Liver (tissue), 8 donors: ENCODE measurements at regions not wholly inside any gene's neighbourhood (a gene's known extent, or its start where the extent isn't known, plus 50 kb on each side); places are given as distances from the start of the nearest gene placed in this dataset.

Experiments
- DNase-seq: peaks from one replicate; pipeline ENCODE4 v3.0.0-alpha.2; 2017; ENCODE audit warnings: low spot score
- H3K27ac ChIP-seq, 2 donors: one replicate each; pipeline ENCODE4 v1.7.0; 2013; ENCODE audit warnings: inconsistent platforms in 2 of 2, low read length in 2 of 2, control low read depth in 1 of 2, low read depth in 1 of 2, mild to moderate bottlenecking in 1 of 2
- H3K27me3 ChIP-seq, 4 donors: one replicate each; pipeline versions ENCODE4 v1.6.1 to v1.7.0; 2013; ENCODE audit warnings: low read length in 3 of 4, inconsistent platforms in 1 of 4, mild to moderate bottlenecking in 1 of 4, moderate library complexity in 1 of 4; ENCODE audit not compliant: control insufficient read depth in 4 of 4, insufficient read depth in 4 of 4
- H3K36me3 ChIP-seq, 4 donors: one replicate each; pipeline versions ENCODE4 v1.6.1 to v1.7.0; 2013; ENCODE audit warnings: low read length in 3 of 4, mild to moderate bottlenecking in 3 of 4, low read depth in 1 of 4, moderate library complexity in 1 of 4; ENCODE audit not compliant: control insufficient read depth in 4 of 4, insufficient read depth in 3 of 4
- H3K4me1 ChIP-seq, 4 donors: one replicate each; pipeline versions ENCODE4 v1.6.1 to v1.7.0; 2013; ENCODE audit warnings: low read length in 3 of 4, mild to moderate bottlenecking in 3 of 4, moderate library complexity in 1 of 4; ENCODE audit not compliant: control insufficient read depth in 4 of 4, insufficient read depth in 4 of 4
- H3K4me3 ChIP-seq, 3 donors: one replicate each; pipeline versions ENCODE4 v1.6.1 to v1.7.0; 2013; ENCODE audit warnings: low read length in 3 of 3, control low read depth in 1 of 3, low read depth in 1 of 3, mild to moderate bottlenecking in 1 of 3
- H3K9ac ChIP-seq, 2 donors: one replicate each; pipeline ENCODE4 v1.7.0; 2013; ENCODE audit warnings: low read length in 2 of 2, mild to moderate bottlenecking in 2 of 2, moderate library complexity in 2 of 2, control low read depth in 1 of 2, low read depth in 1 of 2
- H3K9me3 ChIP-seq, 4 donors: one replicate each; pipeline versions ENCODE4 v1.6.1 to v1.7.0; 2013; ENCODE audit warnings: low read length in 3 of 4; ENCODE audit not compliant: control insufficient read depth in 4 of 4
- EGR1 ChIP-seq, 2 donors: IDR thresholded peaks; 2 replicates each; pipeline ENCODE4 v1.6.1; 2016 to 2018; ENCODE audit warnings: antibody characterized with exemption in 2 of 2, low read depth in 2 of 2
- FOXA1 ChIP-seq: IDR thresholded peaks from 2 replicates; pipeline ENCODE4 v1.6.1; 2016; ENCODE audit warnings: antibody characterized with exemption
- FOXA2 ChIP-seq: IDR thresholded peaks from 2 replicates; pipeline ENCODE4 v1.6.1; 2016; ENCODE audit warnings: antibody characterized with exemption
- GABPA ChIP-seq, 2 donors: IDR thresholded peaks in 1 of 2; conservative IDR thresholded peaks in 1 of 2; 2 replicates each; pipeline ENCODE4 v1.6.1; 2016; ENCODE audit warnings: antibody characterized with exemption in 2 of 2, mild to moderate bottlenecking in 1 of 2, moderate library complexity in 1 of 2
- HNF4A ChIP-seq, 2 donors: conservative IDR thresholded peaks; 2 replicates each; pipeline ENCODE4 v1.6.1; 2016; ENCODE audit warnings: antibody characterized with exemption in 2 of 2, mild to moderate bottlenecking in 2 of 2
- HNF4G ChIP-seq: IDR thresholded peaks from 2 replicates; pipeline ENCODE4 v1.6.1; 2016; ENCODE audit warnings: antibody characterized with exemption
- JUND ChIP-seq, 2 donors: IDR thresholded peaks; 2 replicates each; pipeline ENCODE4 v1.6.1; 2016; ENCODE audit warnings: antibody characterized with exemption in 2 of 2
- NR2F2 ChIP-seq: IDR thresholded peaks from 2 replicates; pipeline ENCODE4 v1.6.1; 2016; ENCODE audit warnings: antibody characterized with exemption
- RAD21 ChIP-seq, 2 donors: IDR thresholded peaks; 2 replicates each; pipeline ENCODE4 v1.6.1; 2016; ENCODE audit warnings: antibody characterized with exemption in 2 of 2, mild to moderate bottlenecking in 2 of 2
- RXRA ChIP-seq, 2 donors: IDR thresholded peaks; 2 replicates each; pipeline ENCODE4 v1.6.1; 2017 to 2018; ENCODE audit warnings: antibody characterized with exemption in 2 of 2, mild to moderate bottlenecking in 1 of 2
- SP1 ChIP-seq: IDR thresholded peaks from 2 replicates; pipeline ENCODE4 v1.6.1; 2018; ENCODE audit warnings: antibody characterized with exemption, mild to moderate bottlenecking
- TAF1 ChIP-seq: conservative IDR thresholded peaks from 2 replicates; pipeline ENCODE4 v1.6.1; 2016; ENCODE audit warnings: antibody characterized with exemption, mild to moderate bottlenecking
- YY1 ChIP-seq: IDR thresholded peaks from 2 replicates; pipeline ENCODE4 v1.6.1; 2016; ENCODE audit warnings: antibody characterized with exemption, mild to moderate bottlenecking
- WGBS: extraction: QIAGEN DNeasy Blood & Tissue Kit; methylation state at CpG from one replicate; pipeline ENCODE4 v1.1.7; 2013; 5-methylcytosine and 5-hydroxymethylcytosine counted together
- TF ChIP-seq, protein P1 (sequence below): fragments of 150-350 bp; IDR thresholded peaks from 2 replicates; pipeline ENCODE4 v1.5.1; 2017; ENCODE audit warnings: improper control_type of control experiment, low read depth, low read length; ENCODE audit not compliant: missing input control
- TF ChIP-seq, protein P2 (sequence below): IDR thresholded peaks from 2 replicates; pipeline ENCODE4 v1.6.1; 2016; ENCODE audit warnings: antibody characterized with exemption
- TF ChIP-seq, protein P3 (sequence below): IDR thresholded peaks from 2 replicates; pipeline ENCODE4 v1.6.1; 2016; ENCODE audit warnings: antibody characterized with exemption, mild to moderate bottlenecking
- TF ChIP-seq, protein P4 (sequence below): IDR thresholded peaks from 2 replicates; pipeline ENCODE4 v1.6.1; 2016; ENCODE audit warnings: antibody characterized with exemption
- TF ChIP-seq, protein P5 (sequence below): IDR thresholded peaks from 2 replicates; pipeline ENCODE4 v1.6.1; 2016; ENCODE audit warnings: antibody characterized with exemption
- donor health status: healthy.
- donor health status: healthy.
- donor health status: healthy.
- donor health status: healthy.
- donor health status: healthy.

DNA sequence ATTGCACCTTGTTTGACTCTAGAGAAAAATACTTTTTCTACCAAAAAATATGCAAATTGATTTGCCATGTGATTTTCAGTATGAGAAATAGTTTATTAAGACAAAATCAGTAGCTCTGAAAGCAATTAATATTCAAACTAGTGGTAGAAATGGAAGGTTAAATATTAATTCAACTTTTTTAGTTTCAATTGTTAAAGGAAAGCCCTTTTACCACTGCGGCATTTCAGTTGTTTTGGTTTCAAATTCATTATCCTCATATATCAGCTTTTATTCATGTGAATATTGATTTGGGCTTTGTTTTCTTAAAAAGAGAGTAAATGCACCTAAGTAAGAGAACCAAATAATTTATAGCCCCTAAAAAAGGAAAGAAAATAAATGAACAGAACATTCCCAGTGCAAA, 660.6 kb upstream of the CHD1 start (continued):
- TF ChIP-seq, protein P1, sequence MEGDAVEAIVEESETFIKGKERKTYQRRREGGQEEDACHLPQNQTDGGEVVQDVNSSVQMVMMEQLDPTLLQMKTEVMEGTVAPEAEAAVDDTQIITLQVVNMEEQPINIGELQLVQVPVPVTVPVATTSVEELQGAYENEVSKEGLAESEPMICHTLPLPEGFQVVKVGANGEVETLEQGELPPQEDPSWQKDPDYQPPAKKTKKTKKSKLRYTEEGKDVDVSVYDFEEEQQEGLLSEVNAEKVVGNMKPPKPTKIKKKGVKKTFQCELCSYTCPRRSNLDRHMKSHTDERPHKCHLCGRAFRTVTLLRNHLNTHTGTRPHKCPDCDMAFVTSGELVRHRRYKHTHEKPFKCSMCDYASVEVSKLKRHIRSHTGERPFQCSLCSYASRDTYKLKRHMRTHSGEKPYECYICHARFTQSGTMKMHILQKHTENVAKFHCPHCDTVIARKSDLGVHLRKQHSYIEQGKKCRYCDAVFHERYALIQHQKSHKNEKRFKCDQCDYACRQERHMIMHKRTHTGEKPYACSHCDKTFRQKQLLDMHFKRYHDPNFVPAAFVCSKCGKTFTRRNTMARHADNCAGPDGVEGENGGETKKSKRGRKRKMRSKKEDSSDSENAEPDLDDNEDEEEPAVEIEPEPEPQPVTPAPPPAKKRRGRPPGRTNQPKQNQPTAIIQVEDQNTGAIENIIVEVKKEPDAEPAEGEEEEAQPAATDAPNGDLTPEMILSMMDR, result no peak
- no peak for TF ChIP-seq FOXA2

DNA sequence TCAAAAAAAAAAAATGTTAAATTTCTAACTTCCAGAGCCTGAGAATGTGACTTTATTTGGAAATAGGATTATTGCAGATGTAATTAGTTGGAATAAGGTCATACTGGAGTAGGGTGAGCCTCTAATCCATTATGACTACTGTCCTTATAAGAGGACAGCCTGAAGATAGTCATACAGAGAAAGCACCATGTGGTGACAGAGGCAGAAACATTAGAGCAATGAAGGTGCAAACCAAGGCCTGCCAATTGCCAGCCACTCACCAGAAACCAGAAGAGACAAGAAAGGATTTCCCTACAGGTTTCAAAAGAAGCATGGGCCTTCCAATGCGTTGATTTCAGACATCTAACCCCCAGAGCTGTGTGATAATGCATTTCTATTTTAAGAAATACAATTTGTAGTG, 659.2 kb upstream of the CHD1 start:
- no peak for DNase-seq
- Histone ChIP-seq H3K27ac (no peak overlapping the region), H3K9me3 (no peaks in the 10 kb centered on the region), H3K9ac (no peak overlapping the region), H3K4me1 (no peaks in the 10 kb centered on the region), H3K4me3 (no peak overlapping the region), H3K36me3 (no peaks in the 10 kb centered on the region), H3K27me3 (no peaks in the 10 kb centered on the region)
- TF ChIP-seq, protein P2, sequence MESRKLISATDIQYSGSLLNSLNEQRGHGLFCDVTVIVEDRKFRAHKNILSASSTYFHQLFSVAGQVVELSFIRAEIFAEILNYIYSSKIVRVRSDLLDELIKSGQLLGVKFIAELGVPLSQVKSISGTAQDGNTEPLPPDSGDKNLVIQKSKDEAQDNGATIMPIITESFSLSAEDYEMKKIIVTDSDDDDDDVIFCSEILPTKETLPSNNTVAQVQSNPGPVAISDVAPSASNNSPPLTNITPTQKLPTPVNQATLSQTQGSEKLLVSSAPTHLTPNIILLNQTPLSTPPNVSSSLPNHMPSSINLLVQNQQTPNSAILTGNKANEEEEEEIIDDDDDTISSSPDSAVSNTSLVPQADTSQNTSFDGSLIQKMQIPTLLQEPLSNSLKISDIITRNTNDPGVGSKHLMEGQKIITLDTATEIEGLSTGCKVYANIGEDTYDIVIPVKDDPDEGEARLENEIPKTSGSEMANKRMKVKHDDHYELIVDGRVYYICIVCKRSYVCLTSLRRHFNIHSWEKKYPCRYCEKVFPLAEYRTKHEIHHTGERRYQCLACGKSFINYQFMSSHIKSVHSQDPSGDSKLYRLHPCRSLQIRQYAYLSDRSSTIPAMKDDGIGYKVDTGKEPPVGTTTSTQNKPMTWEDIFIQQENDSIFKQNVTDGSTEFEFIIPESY, result no peak
- TF ChIP-seq HNF4A (conservative IDR thresholded peaks at IDR 0.05) (no peak), EGR1 (IDR thresholded peaks at IDR 0.05; ENCODE audit: low read depth in 2 of 2) (no peak), RAD21 (IDR thresholded peaks at IDR 0.05) (no peak), FOXA2 (no peak), NR2F2 (no peak), GABPA (IDR thresholded peaks at IDR 0.05 in 1 of 2, conservative IDR thresholded peaks at IDR 0.05 in 1 of 2) (no peak), FOXA1 (no peak), HNF4G (no peak), TAF1 (no peak), RXRA (IDR thresholded peaks at IDR 0.05) (no peak), YY1 (no peak), JUND (IDR thresholded peaks at IDR 0.05) (no peak), SP1 (no peak)
- TF ChIP-seq, protein P1, result no peak
- TF ChIP-seq, protein P3, sequence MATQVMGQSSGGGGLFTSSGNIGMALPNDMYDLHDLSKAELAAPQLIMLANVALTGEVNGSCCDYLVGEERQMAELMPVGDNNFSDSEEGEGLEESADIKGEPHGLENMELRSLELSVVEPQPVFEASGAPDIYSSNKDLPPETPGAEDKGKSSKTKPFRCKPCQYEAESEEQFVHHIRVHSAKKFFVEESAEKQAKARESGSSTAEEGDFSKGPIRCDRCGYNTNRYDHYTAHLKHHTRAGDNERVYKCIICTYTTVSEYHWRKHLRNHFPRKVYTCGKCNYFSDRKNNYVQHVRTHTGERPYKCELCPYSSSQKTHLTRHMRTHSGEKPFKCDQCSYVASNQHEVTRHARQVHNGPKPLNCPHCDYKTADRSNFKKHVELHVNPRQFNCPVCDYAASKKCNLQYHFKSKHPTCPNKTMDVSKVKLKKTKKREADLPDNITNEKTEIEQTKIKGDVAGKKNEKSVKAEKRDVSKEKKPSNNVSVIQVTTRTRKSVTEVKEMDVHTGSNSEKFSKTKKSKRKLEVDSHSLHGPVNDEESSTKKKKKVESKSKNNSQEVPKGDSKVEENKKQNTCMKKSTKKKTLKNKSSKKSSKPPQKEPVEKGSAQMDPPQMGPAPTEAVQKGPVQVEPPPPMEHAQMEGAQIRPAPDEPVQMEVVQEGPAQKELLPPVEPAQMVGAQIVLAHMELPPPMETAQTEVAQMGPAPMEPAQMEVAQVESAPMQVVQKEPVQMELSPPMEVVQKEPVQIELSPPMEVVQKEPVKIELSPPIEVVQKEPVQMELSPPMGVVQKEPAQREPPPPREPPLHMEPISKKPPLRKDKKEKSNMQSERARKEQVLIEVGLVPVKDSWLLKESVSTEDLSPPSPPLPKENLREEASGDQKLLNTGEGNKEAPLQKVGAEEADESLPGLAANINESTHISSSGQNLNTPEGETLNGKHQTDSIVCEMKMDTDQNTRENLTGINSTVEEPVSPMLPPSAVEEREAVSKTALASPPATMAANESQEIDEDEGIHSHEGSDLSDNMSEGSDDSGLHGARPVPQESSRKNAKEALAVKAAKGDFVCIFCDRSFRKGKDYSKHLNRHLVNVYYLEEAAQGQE, result no peak
- TF ChIP-seq, protein P4, sequence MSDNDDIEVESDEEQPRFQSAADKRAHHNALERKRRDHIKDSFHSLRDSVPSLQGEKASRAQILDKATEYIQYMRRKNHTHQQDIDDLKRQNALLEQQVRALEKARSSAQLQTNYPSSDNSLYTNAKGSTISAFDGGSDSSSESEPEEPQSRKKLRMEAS, result no peak
- TF ChIP-seq, protein P5, sequence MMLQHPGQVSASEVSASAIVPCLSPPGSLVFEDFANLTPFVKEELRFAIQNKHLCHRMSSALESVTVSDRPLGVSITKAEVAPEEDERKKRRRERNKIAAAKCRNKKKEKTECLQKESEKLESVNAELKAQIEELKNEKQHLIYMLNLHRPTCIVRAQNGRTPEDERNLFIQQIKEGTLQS, result no peak
- WGBS, result 80% methylated on average over 1 of the region's 1 CpG
